ENCODE measurements at regions not wholly inside any gene's neighbourhood (a gene's known extent, or its start where the extent isn't known, plus 50 kb on each side); places are given as distances from the start of the nearest gene placed in this dataset.

DNA sequence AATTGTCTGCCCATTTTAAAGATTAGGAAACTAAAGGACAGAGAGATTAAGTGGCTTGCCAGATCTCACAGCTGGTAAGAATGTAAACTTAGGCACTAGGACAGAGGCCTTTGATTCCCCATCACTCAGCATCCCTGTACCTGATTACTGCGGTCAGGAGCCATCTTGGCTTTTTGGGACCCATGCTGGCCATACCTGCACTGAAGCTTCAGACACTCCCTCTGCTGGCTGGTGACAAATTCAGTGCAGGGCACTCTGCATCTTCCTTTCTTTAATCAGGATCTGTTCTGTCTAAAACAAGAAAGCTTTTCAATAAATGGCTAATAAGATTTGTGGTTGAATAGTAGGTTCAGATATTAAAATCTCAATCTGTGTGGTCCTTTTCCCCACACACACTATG is 215.5 kb upstream of the RORB start:
- no peak for DNase-seq
- H3K36me3 ChIP-seq (replicated peaks), result no peaks in the 10 kb centered on the region
- no peak overlapping the region for H3K4me3 ChIP-seq (ENCODE audit: low read depth, low read length)
- H3K27ac ChIP-seq, result no peak overlapping the region
- H3K27me3 ChIP-seq (replicated peaks), result no peaks in the 10 kb centered on the region
- TF ChIP-seq, protein P1, sequence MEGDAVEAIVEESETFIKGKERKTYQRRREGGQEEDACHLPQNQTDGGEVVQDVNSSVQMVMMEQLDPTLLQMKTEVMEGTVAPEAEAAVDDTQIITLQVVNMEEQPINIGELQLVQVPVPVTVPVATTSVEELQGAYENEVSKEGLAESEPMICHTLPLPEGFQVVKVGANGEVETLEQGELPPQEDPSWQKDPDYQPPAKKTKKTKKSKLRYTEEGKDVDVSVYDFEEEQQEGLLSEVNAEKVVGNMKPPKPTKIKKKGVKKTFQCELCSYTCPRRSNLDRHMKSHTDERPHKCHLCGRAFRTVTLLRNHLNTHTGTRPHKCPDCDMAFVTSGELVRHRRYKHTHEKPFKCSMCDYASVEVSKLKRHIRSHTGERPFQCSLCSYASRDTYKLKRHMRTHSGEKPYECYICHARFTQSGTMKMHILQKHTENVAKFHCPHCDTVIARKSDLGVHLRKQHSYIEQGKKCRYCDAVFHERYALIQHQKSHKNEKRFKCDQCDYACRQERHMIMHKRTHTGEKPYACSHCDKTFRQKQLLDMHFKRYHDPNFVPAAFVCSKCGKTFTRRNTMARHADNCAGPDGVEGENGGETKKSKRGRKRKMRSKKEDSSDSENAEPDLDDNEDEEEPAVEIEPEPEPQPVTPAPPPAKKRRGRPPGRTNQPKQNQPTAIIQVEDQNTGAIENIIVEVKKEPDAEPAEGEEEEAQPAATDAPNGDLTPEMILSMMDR (IDR thresholded peaks at IDR 0.05; ENCODE audit: low read depth, low read length, missing control alignments), result peak; percentile 28
- in situ Hi-C loops (cut with HindIII; ENCODE audit: low pct_ligation_motif_present, low sequenced_read_pairs), result no loop called here

- Histone ChIP-seq H3K27ac (no peak overlapping the region), H3K27me3 (replicated peaks) (no peaks in the 10 kb centered on the region), H3K36me3 (replicated peaks) (no peaks in the 10 kb centered on the region), H3K4me3 (ENCODE audit: low read depth, low read length) (no peak overlapping the region)
- DNase-seq, result no peak
- TF ChIP-seq, protein P1 (IDR thresholded peaks at IDR 0.05; ENCODE audit: low read depth, low read length, missing control alignments), result no peak
- in situ Hi-C loops (cut with HindIII; ENCODE audit: low pct_ligation_motif_present, low sequenced_read_pairs), result no loop called here
Measured at GRCh38 chr9:74282526-74283253, 214.4 kb upstream of the RORB start.

DNA sequence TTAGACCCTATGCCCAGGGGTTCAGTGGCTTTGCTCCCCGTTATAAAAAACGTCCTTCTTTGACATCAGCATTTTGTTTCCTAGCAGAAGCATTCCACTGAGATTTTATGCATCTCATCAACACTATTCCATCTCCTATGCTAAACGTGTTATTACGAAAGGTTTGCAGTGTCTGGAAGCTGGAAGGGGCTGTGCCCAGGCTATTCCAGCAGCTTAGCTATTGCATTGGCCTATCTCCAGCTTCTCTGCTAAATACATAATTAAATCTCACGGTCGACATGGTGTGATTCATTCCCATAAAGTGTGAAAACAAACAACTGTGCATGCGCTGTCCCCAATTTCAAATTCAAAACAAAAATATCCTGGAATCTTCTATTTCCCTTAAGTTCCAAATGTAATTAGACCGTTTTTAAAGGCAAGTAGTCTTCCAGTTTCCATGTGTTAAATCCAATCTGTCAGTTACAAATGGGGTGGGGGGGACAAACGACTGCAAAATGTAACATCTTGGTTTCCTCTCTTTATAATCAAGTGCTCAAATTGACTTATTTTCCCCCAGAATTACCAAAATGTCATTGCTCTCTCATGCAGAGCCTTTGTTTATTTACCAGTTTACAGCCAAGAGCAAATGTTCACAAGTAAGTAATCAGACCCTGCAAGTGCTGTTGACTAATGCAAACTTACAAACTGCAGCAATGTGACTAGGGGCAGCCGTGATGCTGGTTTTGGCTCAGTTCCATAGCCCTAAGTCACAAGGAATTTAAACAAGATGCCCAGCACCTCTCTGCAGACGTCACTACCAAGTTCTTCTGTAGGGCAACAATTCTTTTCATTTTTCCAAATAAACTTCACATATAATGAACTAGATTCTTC is 212.3 kb upstream of the RORB start:
- Histone ChIP-seq H3K27me3 (replicated peaks) (no peaks in the 10 kb centered on the region), H3K4me3 (ENCODE audit: low read depth, low read length) (no peak overlapping the region), H3K36me3 (replicated peaks) (no peaks in the 10 kb centered on the region), H3K27ac (no peak overlapping the region)
- DNase-seq, result no peak
- TF ChIP-seq, protein P1 (IDR thresholded peaks at IDR 0.05; ENCODE audit: low read depth, low read length, missing control alignments), result no peak
- in situ Hi-C loops (cut with HindIII; ENCODE audit: low pct_ligation_motif_present, low sequenced_read_pairs), result no loop called here

DNA sequence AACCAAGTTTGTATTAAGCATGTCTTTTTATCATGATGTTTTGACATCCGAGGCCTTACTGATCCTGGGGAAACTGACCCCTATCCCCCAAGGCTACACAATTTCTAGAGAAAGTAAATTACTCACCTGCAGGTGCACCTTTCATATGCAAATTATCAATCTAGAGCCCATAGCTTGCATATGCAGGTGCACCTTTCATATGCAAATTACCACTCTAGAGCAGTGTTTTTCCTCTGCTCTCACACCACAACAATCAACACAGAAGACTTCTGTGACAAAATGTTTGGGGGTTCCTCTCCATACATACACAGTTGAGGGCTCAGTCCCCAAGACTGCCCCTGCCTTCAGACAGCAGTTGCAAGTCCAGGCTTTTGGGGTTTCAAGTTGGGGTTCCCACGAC is 203.7 kb upstream of the RORB start:
- in situ Hi-C loops (cut with HindIII; ENCODE audit: low pct_ligation_motif_present, low sequenced_read_pairs), result no loop called here
- no peak overlapping the region for H3K27ac ChIP-seq
- TF ChIP-seq, protein P1 (IDR thresholded peaks at IDR 0.05; ENCODE audit: low read depth, low read length, missing control alignments), result no peak

DNA sequence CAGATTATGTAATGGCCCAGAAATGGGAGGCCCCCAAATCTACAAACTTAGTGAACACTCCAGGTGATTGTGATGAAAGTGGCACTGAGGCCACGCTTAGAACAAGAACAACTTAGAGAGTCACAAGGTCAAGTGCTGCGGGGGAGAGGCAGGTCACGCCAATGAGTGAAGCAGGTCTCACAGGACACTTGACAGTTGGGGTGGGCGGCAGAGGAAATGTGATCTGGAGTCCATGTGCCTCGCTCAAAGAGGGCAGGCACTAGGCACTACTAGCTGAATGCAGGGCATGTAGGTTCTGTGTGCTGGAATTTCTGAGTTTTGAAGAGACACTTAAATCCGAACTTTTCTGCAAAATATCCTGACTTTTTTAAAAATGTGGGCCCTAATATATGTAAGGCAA is 193.2 kb upstream of the RORB start:
- no peaks in the 10 kb centered on the region for H3K27me3 ChIP-seq (replicated peaks)
- no peak overlapping the region for H3K4me3 ChIP-seq (ENCODE audit: low read depth, low read length)
- in situ Hi-C loops (cut with HindIII; ENCODE audit: low pct_ligation_motif_present, low sequenced_read_pairs), result no loop called here
- TF ChIP-seq, protein P1 (IDR thresholded peaks at IDR 0.05; ENCODE audit: low read depth, low read length, missing control alignments), result no peak
- H3K27ac ChIP-seq, result no peak overlapping the region
- no peak for DNase-seq
- H3K36me3 ChIP-seq (replicated peaks), result no peaks in the 10 kb centered on the region

More for the DNA sequence above, 203.7 kb upstream of the RORB start:
- Histone ChIP-seq H3K4me3 (ENCODE audit: low read depth, low read length) (no peak overlapping the region), H3K27me3 (replicated peaks) (no peaks in the 10 kb centered on the region), H3K36me3 (replicated peaks) (no peaks in the 10 kb centered on the region)
- DNase-seq, result no peak

Data from brain microvascular endothelial cell (primary cell).